ENCODE measurements at regions not wholly inside any gene's neighbourhood (a gene's known extent, or its start where the extent isn't known, plus 50 kb on each side); places are given as distances from the start of the nearest gene placed in this dataset.

DNA sequence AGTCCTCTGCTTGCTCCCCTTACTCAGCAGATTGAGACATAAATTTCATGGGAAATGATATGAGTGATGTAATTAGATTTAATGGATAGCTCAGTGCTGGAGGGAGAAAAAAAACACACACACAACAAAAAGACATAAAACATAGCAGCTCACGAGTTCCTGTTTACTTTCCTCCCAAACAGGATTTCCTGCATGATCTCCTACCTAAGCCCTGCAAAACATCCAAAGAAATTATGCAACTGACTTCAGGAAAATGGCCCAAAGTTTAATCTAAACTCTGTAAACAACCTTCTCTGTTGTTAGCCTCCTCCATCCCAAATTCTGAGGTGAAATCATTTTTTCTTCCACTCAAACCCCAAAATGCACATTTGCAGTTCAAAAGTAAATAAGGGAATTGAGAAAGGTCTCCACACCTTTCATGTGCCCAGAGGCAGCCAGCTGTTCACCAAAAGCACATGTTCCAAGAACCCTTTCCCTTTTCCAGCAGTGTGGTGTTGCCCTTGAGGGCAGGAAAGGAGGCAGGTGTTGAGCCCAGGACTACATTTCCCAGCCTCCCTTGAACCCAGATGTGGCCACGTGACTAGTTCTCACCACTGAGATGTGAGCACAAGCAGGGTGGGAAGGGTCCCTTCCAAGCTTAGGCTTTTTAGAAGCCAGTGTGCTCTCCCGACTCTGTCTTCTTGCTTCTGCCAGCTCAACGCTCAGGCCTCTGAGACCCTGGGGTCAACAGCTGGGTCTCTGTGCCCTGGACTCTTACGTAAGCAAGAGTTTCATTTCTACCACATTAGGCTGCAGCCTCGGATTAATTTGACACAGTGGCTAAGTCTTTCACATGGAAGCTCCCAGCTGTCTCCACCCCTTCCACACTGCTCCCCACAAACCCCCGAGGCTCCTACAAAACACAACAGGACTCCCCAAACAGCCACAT lies 301.2 kb downstream of the CTTN start:
- no peak for DNase-seq (ENCODE audit: low read depth in 1 of 2, low spot score in 1 of 2)

DNA sequence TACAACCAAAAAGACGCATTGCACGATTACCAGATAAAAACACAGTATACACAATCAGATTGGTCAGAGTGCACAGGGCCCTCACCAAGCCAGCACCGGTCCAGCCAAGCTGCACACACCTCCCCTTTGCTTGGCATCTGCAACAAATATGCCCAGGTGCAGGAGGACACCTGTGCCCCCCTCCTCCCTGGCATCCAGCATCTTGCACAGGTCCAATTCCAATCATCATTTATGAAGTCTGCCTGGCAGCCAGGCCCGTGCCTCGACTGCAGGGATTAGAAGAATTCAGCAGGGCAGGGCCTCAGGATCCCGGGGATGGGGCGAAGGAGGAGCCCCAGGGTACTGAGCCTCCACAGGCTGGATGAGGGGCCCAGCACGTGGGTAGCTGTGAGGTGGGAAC lies 302.1 kb downstream of the CTTN start:
- DNase-seq (ENCODE audit: low read depth in 1 of 2, low spot score in 1 of 2): no peak

DNA sequence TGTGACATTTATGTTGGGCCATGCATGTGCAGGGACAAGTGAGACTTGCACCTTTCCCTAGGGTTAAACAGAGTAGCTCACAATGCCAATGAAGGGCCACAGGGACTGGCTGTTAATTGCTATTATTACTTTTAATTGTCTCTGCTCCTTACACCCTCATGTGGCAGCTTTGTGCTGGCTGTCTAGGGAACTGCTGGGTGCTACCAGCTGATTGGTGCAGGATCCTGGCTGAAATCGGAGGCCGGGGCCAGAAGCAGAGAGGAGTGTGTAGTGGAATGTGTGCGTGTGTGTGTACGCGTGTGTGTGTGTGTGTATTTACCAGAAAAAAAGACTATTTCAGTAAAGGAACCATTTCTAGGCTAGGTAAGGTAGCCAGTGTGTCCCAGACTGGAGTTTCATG lies 302.5 kb downstream of the CTTN start:
- no peak for DNase-seq (ENCODE audit: low read depth in 1 of 2, low spot score in 1 of 2)

- no peak for DNase-seq (ENCODE audit: low read depth in 1 of 2, low spot score in 1 of 2)
Observed at GRCh38 chr11:70702040-70702648, 303.8 kb downstream of the CTTN start.

DNA sequence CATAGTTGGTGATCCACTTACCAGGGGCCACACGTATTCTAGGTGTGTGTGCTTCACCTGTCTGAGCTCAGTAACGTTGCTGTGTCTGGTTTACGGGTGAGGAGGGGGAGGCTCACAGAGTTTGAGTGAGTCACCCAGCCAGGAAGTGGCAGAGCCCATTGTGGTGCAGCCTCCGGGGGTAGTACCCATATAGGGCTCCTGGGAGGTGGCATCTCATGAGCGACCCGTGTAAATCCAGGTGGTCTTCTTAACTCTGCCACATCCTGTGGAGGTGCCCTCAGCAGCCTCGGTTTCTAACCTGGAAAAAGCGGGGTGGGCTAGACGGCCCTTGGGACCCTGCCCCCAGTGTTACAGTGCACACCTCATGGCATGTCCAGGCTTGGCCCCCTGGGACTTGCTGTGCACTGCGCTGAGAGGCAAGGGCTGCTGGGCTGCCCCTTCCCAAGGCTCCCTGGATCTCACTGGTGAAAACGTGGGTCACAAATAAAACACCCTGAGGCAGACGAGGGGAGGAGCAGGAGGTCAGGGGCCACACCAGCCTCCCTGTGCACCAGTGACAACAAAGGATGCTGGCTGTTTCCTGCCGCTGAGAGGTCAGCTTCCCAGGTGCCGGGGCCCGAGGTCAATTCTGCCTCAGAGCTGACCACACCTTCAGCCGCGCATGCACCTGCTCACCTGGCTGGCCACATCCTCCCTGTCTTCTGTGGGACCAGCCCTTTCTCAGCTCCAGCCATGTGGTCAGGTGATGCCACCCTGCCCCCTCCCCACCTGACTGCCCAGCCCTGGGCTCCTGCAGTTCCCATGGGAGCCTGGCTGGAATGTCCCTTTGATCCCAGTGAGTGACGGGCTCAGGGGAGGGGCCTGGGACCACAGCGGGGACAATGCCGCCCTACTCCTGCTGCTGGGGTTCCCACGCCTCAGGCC lies 305.1 kb downstream of the CTTN start:
- no peak for DNase-seq (ENCODE audit: low read depth in 1 of 2, low spot score in 1 of 2)

- no peak for DNase-seq (ENCODE audit: low read depth in 1 of 2, low spot score in 1 of 2)
Observed at GRCh38 chr11:70705097-70705496, 306.8 kb downstream of the CTTN start.

GRCh38 chr11:70705930-70706329 lies 307.6 kb downstream of the CTTN start:
- DNase-seq (ENCODE audit: low read depth in 1 of 2, low spot score in 1 of 2): no peak

DNA sequence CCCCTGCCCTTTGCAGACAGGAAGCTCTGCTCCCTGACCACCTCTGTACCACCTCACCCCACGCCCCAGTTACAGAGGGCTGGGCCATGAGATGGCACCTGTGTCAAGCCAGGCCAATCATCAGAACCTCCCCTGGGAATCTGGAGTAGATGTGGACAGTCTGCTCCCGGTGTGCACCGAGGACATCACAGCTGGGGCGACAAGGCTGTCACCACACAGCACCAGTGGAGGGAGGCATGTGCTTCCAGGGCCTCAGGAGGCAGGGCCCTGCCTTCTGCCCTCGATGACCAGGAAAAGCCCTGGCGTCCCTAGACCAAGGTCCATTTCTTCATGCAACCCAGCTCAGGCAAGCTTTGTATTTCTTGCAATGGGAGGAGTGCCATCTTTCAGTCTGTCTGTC lies 309.5 kb downstream of the CTTN start:
- DNase-seq (ENCODE audit: low read depth in 1 of 2, low spot score in 1 of 2): no peak

GRCh38 chr11:70709596-70709995 lies 311.3 kb downstream of the CTTN start:
- DNase-seq (ENCODE audit: low read depth in 1 of 2, low spot score in 1 of 2): no peak

DNA sequence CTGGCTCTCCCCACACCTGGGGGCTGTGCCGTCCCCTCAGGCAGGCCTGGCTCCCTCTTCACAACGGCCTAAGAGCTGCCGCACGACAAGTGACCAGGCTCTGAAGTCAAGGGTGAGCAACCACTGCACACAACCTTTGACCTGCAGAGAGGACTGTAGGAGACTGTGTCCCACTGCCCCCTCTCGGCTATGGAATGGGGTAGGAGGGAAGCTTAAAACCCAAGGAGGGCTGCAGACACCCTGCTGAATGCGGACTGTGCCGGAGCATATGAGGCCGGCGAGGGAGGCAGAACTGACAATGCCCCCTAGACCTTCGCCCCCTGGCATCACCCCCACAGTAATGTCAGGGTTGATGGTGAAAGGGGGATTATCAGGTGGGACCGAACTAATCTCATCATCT lies 311.9 kb downstream of the CTTN start:
- DNase-seq (ENCODE audit: low read depth in 1 of 2, low spot score in 1 of 2): no peak

- no peak for DNase-seq (ENCODE audit: low read depth in 1 of 2, low spot score in 1 of 2)
Observed at GRCh38 chr11:70710601-70711000, 312.3 kb downstream of the CTTN start.

DNA sequence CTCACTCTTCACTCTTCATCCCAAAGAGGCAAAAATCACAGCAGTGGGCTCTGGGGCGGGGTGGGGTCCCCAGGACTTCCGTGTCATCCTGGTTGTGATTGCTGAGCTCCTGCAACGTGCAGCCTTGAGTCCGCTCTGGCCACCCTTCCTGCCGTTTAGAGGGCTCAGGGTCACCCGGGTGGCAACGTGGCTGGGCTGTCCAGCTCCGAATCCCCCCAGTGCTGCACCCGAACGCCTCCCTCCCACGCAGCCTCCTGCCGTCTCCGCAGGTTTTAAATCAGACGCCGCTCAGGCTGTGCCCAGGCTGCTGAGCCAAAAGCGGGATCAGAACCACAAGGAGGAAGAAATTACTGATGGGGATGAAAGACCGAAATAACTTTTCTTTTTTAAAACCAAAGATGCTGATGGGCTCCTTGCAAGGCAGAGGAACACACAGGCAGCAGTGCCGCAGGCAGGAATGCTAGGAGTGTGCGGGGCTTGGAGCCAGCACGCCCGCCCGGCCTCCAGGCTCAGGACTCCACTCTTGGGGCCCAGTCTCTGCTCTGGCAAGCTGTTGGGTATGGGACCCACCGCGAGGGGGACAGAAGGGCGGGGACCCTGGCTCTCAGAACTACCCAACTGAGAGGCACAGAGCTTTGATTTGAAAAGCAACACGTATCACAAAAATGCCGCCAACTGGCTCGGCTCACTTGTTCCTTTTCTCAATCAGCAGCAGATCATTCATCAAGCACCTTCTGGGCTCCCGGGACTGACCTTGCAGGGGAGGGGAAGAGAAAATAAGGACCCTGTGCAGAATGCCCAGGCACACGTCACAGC lies 313.0 kb downstream of the CTTN start:
- no peak for DNase-seq (ENCODE audit: low read depth in 1 of 2, low spot score in 1 of 2)

- no peak for DNase-seq (ENCODE audit: low read depth in 1 of 2, low spot score in 1 of 2)
Observed at GRCh38 chr11:70711911-70712185, 313.5 kb downstream of the CTTN start.

DNA sequence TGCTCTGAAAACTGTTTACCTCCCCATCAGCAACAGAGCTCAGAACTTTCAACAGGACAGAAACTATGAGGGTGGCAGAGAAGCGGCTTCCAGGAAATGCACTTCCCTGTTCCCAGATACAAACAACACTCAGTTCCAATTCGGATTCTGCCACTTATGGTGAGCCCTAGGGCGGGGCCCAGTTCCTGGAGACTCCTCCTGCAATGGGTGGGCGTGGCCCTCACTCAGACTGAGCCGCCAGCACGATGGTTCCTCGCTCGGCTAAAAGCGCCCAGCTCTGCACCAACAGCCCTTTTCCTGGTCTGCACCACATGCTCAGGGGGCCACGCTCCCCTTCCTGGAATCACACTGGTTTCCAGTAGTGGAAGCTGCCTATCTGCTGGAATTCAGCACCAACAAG lies 314.1 kb downstream of the CTTN start:
- no peak for DNase-seq (ENCODE audit: low read depth in 1 of 2, low spot score in 1 of 2)

DNA sequence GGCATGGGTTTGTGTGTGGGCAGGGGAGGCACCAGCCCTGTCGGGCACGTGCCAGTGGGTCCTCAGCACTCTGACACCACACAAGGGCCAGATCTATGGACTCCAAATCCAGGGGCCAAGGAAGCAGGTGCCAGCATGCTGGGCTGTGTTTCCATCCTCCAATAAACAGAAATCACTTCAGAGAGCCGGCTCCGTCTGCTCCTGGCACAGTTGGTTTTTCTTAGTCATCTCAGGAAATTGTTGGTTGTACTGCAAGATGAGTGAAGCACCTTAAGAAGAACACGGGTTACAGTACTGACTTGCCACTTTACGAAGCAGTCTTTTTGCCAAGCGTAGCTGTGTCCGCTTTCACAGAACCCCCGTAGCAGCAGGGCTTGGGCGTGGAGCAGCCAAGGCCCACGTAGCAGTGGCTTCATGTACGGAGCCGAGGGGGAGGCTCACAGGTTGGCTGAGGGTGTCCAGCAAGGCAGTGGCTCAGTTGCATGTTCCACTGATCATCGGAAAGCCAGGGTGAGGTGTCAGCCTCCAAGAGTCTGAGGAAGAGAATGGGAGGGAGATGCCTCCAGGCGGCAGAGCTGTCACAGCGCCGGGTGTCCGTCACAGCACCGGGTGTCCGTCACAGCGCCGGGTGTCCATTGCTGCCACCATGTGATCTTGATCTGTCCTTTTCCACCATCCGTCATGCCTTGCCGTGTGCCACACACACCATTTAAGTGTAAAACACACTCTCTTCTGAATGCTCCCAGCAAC lies 314.9 kb downstream of the CTTN start:
- no peak for DNase-seq (ENCODE audit: low read depth in 1 of 2, low spot score in 1 of 2)

GRCh38 chr11:70713988-70714665 lies 315.8 kb downstream of the CTTN start:
- DNase-seq (ENCODE audit: low read depth in 1 of 2, low spot score in 1 of 2): no peak

GRCh38 chr11:70715166-70715951 lies 317.0 kb downstream of the CTTN start:
- DNase-seq (ENCODE audit: low read depth in 1 of 2, low spot score in 1 of 2): no peak

- no peak for DNase-seq (ENCODE audit: low read depth in 1 of 2, low spot score in 1 of 2)
Observed at GRCh38 chr11:70716216-70716615, 317.9 kb downstream of the CTTN start.

Data from activated CD4-positive, alpha-beta T cell treated with anti-CD3 and anti-CD28 coated beads, Interleukin-2, amount 50 U/mL, for 24 hours (primary cell).